Ascending aorta (tissue), 2 donors: ENCODE measurements at regions not wholly inside any gene's neighbourhood (a gene's known extent, or its start where the extent isn't known, plus 50 kb on each side); places are given as distances from the start of the nearest gene placed in this dataset.
"Not testable (repeated sequence)": the region's sequence is repeated elsewhere in the genome, so short reads cannot be mapped to it uniquely, and the experiment has no call there.

Experiments
- DNase-seq, 2 donors: peaks; one replicate each; pipeline ENCODE4 v3.0.0-alpha.2; 2019; ENCODE audit warnings: low spot score in 2 of 2
- H3K27ac ChIP-seq, 2 donors: fragments of 200-600 bp; sonication (generic); one replicate each; pipeline ENCODE4 v1.5.1; 2016 to 2017; ENCODE audit warnings: mild to moderate bottlenecking in 1 of 2
- H3K27me3 ChIP-seq: fragments of 200-600 bp; sonication (generic); one replicate; pipeline ENCODE4 v1.5.1; 2017
- H3K36me3 ChIP-seq, 2 donors: fragments of 200-600 bp; sonication (generic); one replicate each; pipeline ENCODE4 v1.5.1; 2016
- H3K4me1 ChIP-seq, 2 donors: fragments of 200-600 bp; sonication (generic); one replicate each; pipeline ENCODE4 v1.5.1; 2016 to 2017; ENCODE audit warnings: mild to moderate bottlenecking in 1 of 2
- H3K4me3 ChIP-seq, 2 donors: fragments of 200-600 bp; sonication (generic); one replicate each; pipeline ENCODE4 v1.5.1; 2016 to 2017; ENCODE audit warnings: mild to moderate bottlenecking in 1 of 2
- H3K9me3 ChIP-seq, 2 donors: fragments of 200-600 bp; sonication (generic); one replicate each; pipeline ENCODE4 v1.5.1; 2016
- CTCF ChIP-seq, 3 experiments: fragments of 200-600 bp in 2 of 3; fragments of 450-650 bp in 1 of 3; sonication (generic) in 2 of 3; IDR thresholded peaks; one replicate each; pipeline ENCODE4 v1.5.1; 2016 to 2019; ENCODE audit warnings: antibody characterized with exemption in 3 of 3, mild to moderate bottlenecking in 1 of 3, moderate library complexity in 1 of 3
- intact Hi-C: fragments of 100-400 bp; cut with DNase I; formaldehyde crosslinking; loops from one replicate; pipeline ENCODE4 v1.15.1; 2023

- H3K4me3 ChIP-seq, H3K27me3 ChIP-seq, intact Hi-C loops, H3K4me1 ChIP-seq, DNase-seq, H3K36me3 ChIP-seq, H3K27ac ChIP-seq, H3K9me3 ChIP-seq: not testable (repeated sequence)
Observed at GRCh38 chr1:242985096-242985495, 270.0 kb downstream of the CEP170 start.

GRCh38 chr1:242973341-242973740 lies 281.7 kb downstream of the CEP170 start:
- H3K4me1 ChIP-seq, DNase-seq, H3K27ac ChIP-seq, H3K36me3 ChIP-seq, H3K4me3 ChIP-seq, H3K9me3 ChIP-seq, intact Hi-C loops, H3K27me3 ChIP-seq: not testable (repeated sequence)

DNA sequence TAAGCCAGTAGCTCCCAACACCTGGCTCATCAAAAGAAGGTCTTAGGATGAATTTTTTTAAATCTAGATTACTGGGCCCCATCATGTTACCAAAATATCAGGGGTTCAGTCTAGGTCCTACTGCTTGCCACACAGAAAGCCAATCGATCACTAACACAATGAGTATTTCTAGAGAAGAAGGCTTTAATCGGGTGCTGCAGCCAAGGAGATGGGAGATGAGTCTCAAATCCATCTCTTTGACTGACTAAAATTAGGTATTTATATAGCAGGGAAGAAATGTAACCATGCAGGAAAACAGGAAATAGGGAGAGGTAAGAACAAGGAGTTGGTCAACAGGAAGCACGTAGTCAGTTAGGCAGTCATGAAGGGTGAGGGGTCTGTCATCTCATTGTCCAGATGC lies 288.2 kb downstream of the CEP170 start:
- TF ChIP-seq CTCF (IDR thresholded peaks at IDR 0.05), result no peak
- intact Hi-C loops, result no loop called here
- Histone ChIP-seq H3K36me3 (no peaks in the 10 kb centered on the region), H3K27ac (no peak overlapping the region), H3K4me3 (no peak overlapping the region), H3K9me3 (no peaks in the 10 kb centered on the region), H3K27me3 (no peaks in the 10 kb centered on the region), H3K4me1 (no peaks in the 10 kb centered on the region)
- DNase-seq, result no peak

GRCh38 chr1:242959397-242959796 lies 295.7 kb downstream of the CEP170 start:
- H3K4me3 ChIP-seq, H3K36me3 ChIP-seq, H3K9me3 ChIP-seq, DNase-seq, H3K27ac ChIP-seq, H3K4me1 ChIP-seq, intact Hi-C loops, H3K27me3 ChIP-seq: not testable (repeated sequence)

GRCh38 chr1:242954945-242955344 lies 300.1 kb downstream of the CEP170 start:
- DNase-seq, intact Hi-C loops, H3K4me1 ChIP-seq, H3K27ac ChIP-seq, H3K4me3 ChIP-seq, H3K9me3 ChIP-seq, H3K27me3 ChIP-seq, H3K36me3 ChIP-seq: not testable (repeated sequence)

GRCh38 chr1:242946206-242946605 lies 308.9 kb downstream of the CEP170 start:
- Histone ChIP-seq H3K27me3 (no peaks in the 10 kb centered on the region), H3K9me3 (no peaks in the 10 kb centered on the region), H3K36me3 (no peaks in the 10 kb centered on the region), H3K4me3 (no peak overlapping the region), H3K27ac (no peak overlapping the region), H3K4me1 (no peaks in the 10 kb centered on the region)
- TF ChIP-seq CTCF (IDR thresholded peaks at IDR 0.05), result no peak
- intact Hi-C loops, result no loop called here
- no peak for DNase-seq

DNA sequence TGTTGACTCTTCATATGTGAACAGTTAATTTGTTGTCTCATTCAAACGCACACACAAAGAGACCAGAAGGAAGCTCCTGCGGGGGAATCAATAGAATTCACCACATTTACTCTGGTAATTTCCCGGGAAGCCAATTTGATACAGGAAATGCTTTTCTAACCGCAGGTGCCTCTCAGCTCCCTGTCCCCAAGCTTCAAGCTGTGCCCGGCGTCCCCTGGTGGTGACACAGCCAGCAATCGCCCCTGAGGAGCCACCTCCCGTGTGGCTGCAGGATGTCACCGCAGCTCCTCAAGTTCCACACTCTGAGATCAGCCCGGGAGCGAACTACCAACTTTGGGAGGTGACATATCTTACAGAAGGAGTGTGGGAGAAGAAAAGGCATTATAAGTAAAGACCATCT lies 318.4 kb downstream of the CEP170 start:
- DNase-seq, H3K4me1 ChIP-seq, H3K27me3 ChIP-seq, H3K27ac ChIP-seq, H3K4me3 ChIP-seq, H3K36me3 ChIP-seq, H3K9me3 ChIP-seq, intact Hi-C loops: not testable (repeated sequence)

GRCh38 chr1:242924717-242925116 lies 330.4 kb downstream of the CEP170 start:
- H3K27me3 ChIP-seq, DNase-seq, H3K4me1 ChIP-seq, H3K36me3 ChIP-seq, H3K27ac ChIP-seq, H3K4me3 ChIP-seq, intact Hi-C loops, H3K9me3 ChIP-seq: not testable (repeated sequence)

DNA sequence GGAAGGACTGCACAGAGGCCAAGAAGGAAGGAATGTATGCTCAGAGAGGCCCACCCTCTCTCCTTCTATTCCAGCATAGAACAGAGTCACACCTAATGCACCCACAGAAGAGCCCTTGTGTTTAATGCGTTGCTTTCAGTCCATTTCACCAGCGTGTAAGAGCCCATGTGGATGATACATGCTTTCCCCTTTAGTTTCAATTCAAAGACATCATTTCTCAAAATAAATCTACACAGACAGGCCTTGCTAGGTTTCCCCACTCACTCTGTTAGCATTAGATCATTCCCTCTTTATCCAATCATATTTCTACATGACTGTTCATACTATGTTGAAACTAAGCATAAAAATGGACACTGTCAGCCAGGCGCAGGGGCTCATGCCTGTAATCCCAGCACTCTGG lies 331.5 kb downstream of the CEP170 start:
- not testable (repeated sequence) for DNase-seq, H3K27me3 ChIP-seq

GRCh38 chr1:242914729-242915128 lies 340.4 kb downstream of the CEP170 start:
- H3K4me1 ChIP-seq, DNase-seq, H3K36me3 ChIP-seq, H3K9me3 ChIP-seq, H3K27ac ChIP-seq, intact Hi-C loops, H3K4me3 ChIP-seq, H3K27me3 ChIP-seq: not testable (repeated sequence)

More for the DNA sequence above, 331.5 kb downstream of the CEP170 start:
- H3K4me3 ChIP-seq, intact Hi-C loops, H3K36me3 ChIP-seq, H3K9me3 ChIP-seq, H3K4me1 ChIP-seq, H3K27ac ChIP-seq: not testable (repeated sequence)

DNA sequence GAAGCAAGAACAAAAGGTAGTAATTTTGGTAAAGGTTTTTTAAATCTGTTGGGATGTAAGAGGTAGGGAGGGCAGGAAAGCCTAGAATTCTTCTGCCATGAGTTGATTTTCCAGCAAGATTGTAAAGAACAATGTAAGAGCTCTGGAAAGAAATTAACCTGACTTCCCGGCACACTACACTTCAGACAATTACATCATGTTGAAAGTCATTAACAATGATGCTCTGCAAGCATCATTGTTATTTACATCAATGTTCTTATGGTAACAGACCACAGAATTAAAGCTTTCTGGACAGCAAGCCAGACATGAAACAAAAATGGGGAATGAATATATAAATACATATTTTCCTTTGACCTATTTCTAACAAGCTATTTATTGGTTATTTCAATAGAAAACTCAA lies 342.2 kb downstream of the CEP170 start:
- H3K27ac ChIP-seq, intact Hi-C loops, H3K36me3 ChIP-seq, H3K4me3 ChIP-seq, H3K4me1 ChIP-seq, H3K27me3 ChIP-seq, H3K9me3 ChIP-seq, DNase-seq: not testable (repeated sequence)

DNA sequence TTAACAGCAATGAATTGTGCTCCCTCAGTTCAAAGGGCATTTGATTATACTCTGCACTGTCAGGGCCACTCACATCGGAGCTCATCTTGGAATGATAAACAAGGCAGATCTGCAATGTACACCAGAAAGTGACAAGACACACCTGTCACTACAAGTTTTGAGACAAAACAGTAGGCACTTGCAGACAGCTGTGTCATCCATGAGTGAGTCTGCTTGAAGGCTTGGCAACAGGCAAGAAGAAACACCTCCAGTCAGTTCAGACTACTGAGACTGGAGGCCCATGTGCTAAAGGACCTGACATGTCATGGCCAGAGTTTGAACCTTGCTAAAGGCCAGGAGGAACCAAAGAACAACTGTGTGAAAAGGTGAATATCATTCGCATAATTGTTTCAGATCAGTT lies 354.5 kb downstream of the CEP170 start:
- intact Hi-C loops, H3K4me1 ChIP-seq, H3K36me3 ChIP-seq, H3K27me3 ChIP-seq, H3K27ac ChIP-seq, DNase-seq, H3K9me3 ChIP-seq, H3K4me3 ChIP-seq: not testable (repeated sequence)
